Astrocyte (in vitro differentiated cells and primary cell): ENCODE measurements at regions not wholly inside any gene's neighbourhood (a gene's known extent, or its start where the extent isn't known, plus 50 kb on each side); places are given as distances from the start of the nearest gene placed in this dataset.

Experiments
- DNase-seq: peaks from one replicate; pipeline ENCODE4 v3.0.0-alpha.2; 2010; ENCODE audit warnings: low read depth
- FAIRE-seq: peaks from 2 replicates; lab custom pipeline; 2011; peaks lifted over from hg19 to GRCh38; lab: Jason Lieb, UNC
- H2AFZ ChIP-seq: 2 replicates; pipeline ENCODE4 v1.6.0; 2012; ENCODE audit warnings: low read depth, low read length, inconsistent platforms
- H3K27ac ChIP-seq: 2 replicates; pipeline ENCODE4 v1.5.1; 2011; ENCODE audit warnings: low read depth, low read length, inconsistent platforms
- H3K27me3 ChIP-seq: 2 replicates; pipeline ENCODE4 v1.6.0; 2011; ENCODE audit warnings: low read length, inconsistent platforms; ENCODE audit not compliant: insufficient read depth
- H3K36me3 ChIP-seq: 2 replicates; pipeline ENCODE4 v1.5.1; 2011; ENCODE audit warnings: low read length, inconsistent platforms; ENCODE audit not compliant: insufficient read depth
- H3K4me1 ChIP-seq: 2 replicates; pipeline ENCODE4 v1.5.1; 2011; ENCODE audit warnings: low read length, inconsistent platforms; ENCODE audit not compliant: insufficient read depth
- H3K4me2 ChIP-seq: 2 replicates; pipeline ENCODE4 v1.6.0; 2012; ENCODE audit warnings: low read length, inconsistent platforms
- H3K4me3 ChIP-seq: 2 replicates; pipeline ENCODE4 v1.5.1; 2011; ENCODE audit warnings: low read depth, mild to moderate bottlenecking, low read length, inconsistent platforms; ENCODE audit not compliant: insufficient read depth
- H3K79me2 ChIP-seq: 2 replicates; pipeline ENCODE4 v1.6.0; 2012; ENCODE audit warnings: mild to moderate bottlenecking, low read length, inconsistent platforms; ENCODE audit not compliant: insufficient read depth
- H3K9ac ChIP-seq: 2 replicates; pipeline ENCODE4 v1.6.0; 2012; ENCODE audit warnings: mild to moderate bottlenecking, low read length, inconsistent platforms
- H3K9me3 ChIP-seq: 2 replicates; pipeline ENCODE4 v1.5.1; 2012; ENCODE audit warnings: low read depth, mild to moderate bottlenecking, low read length, inconsistent platforms; ENCODE audit not compliant: insufficient read depth
- H4K20me1 ChIP-seq: 2 replicates; pipeline ENCODE4 v1.6.0; 2012; ENCODE audit warnings: low read length, inconsistent platforms; ENCODE audit not compliant: insufficient read depth
- H3K27ac Mint-ChIP-seq: one replicate; pipeline ENCODE4 v1.8.0; 2021; ENCODE audit warnings: mild to moderate bottlenecking, mixed read lengths; ENCODE audit not compliant: unreplicated experiment
- H3K27me3 Mint-ChIP-seq: one replicate; pipeline ENCODE4 v1.8.0; 2021; ENCODE audit warnings: low read depth, mixed read lengths; ENCODE audit not compliant: unreplicated experiment
- H3K36me3 Mint-ChIP-seq: one replicate; pipeline ENCODE4 v1.8.0; 2021; ENCODE audit warnings: low read depth, mixed read lengths; ENCODE audit not compliant: unreplicated experiment
- H3K4me1 Mint-ChIP-seq: one replicate; pipeline ENCODE4 v1.8.0; 2021; ENCODE audit warnings: low read depth, mixed read lengths; ENCODE audit not compliant: unreplicated experiment
- H3K4me3 Mint-ChIP-seq: one replicate; pipeline ENCODE4 v1.8.0; 2021; ENCODE audit warnings: mild to moderate bottlenecking, moderate library complexity, mixed read lengths; ENCODE audit not compliant: unreplicated experiment
- H3K9me3 Mint-ChIP-seq: one replicate; pipeline ENCODE4 v1.8.0; 2021; ENCODE audit warnings: mild to moderate bottlenecking, mixed read lengths; ENCODE audit not compliant: unreplicated experiment
- EZH2 ChIP-seq: IDR thresholded peaks from 2 replicates; pipeline ENCODE4 v1.6.1; 2012; ENCODE audit warnings: mild to moderate bottlenecking, low read length, inconsistent platforms; ENCODE audit not compliant: insufficient read depth
- TF ChIP-seq, protein P1 (sequence below): IDR thresholded peaks from 2 replicates; pipeline ENCODE4 v1.5.1; 2011; ENCODE audit warnings: low read depth, mild to moderate bottlenecking, inconsistent platforms, low read length, moderate library complexity; ENCODE audit not compliant: insufficient read depth

DNA sequence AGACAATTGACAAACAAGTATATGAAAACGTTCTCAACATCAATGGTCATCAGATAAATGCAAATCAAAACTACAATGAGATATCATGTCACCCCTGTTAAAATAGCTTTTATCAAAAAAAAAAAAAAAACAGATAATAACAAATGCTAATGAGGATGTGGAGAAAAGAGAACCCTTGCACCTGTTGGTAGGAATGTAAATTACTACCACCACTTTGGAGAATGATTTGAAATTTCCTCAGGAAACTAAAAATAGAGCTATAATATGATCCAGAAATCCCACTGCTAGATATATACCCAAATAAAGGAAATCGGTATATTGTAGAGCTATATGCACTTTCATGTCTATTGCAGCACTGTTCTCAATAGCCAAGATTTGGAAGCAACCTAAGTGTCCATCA is 470.6 kb upstream of the FSTL5 start:
- no peak overlapping the region for H3K27ac Mint-ChIP-seq
- H3K36me3 ChIP-seq = no peaks in the 10 kb centered on the region
- no peak for DNase-seq
- H3K4me1 ChIP-seq = no peaks in the 10 kb centered on the region
- H3K36me3 Mint-ChIP-seq = no peaks in the 10 kb centered on the region
- no peaks in the 10 kb centered on the region for H3K27me3 ChIP-seq
- no peak overlapping the region for H3K4me3 Mint-ChIP-seq
- no peaks in the 10 kb centered on the region for H3K4me1 Mint-ChIP-seq
- no peaks in the 10 kb centered on the region for H3K27me3 Mint-ChIP-seq
- no peak overlapping the region for H3K4me2 ChIP-seq
- H3K9me3 ChIP-seq = no peaks in the 10 kb centered on the region
- no peak overlapping the region for H3K27ac ChIP-seq
- no peaks in the 10 kb centered on the region for H3K79me2 ChIP-seq
- FAIRE-seq = no peak
- TF ChIP-seq EZH2 = no peak
- TF ChIP-seq, protein P1, sequence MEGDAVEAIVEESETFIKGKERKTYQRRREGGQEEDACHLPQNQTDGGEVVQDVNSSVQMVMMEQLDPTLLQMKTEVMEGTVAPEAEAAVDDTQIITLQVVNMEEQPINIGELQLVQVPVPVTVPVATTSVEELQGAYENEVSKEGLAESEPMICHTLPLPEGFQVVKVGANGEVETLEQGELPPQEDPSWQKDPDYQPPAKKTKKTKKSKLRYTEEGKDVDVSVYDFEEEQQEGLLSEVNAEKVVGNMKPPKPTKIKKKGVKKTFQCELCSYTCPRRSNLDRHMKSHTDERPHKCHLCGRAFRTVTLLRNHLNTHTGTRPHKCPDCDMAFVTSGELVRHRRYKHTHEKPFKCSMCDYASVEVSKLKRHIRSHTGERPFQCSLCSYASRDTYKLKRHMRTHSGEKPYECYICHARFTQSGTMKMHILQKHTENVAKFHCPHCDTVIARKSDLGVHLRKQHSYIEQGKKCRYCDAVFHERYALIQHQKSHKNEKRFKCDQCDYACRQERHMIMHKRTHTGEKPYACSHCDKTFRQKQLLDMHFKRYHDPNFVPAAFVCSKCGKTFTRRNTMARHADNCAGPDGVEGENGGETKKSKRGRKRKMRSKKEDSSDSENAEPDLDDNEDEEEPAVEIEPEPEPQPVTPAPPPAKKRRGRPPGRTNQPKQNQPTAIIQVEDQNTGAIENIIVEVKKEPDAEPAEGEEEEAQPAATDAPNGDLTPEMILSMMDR = no peak
- no peaks in the 10 kb centered on the region for H4K20me1 ChIP-seq
- H3K9ac ChIP-seq = no peak overlapping the region
- no peak overlapping the region for H2AFZ ChIP-seq
- H3K4me3 ChIP-seq = no peak overlapping the region
- H3K9me3 Mint-ChIP-seq = no peaks in the 10 kb centered on the region

DNA sequence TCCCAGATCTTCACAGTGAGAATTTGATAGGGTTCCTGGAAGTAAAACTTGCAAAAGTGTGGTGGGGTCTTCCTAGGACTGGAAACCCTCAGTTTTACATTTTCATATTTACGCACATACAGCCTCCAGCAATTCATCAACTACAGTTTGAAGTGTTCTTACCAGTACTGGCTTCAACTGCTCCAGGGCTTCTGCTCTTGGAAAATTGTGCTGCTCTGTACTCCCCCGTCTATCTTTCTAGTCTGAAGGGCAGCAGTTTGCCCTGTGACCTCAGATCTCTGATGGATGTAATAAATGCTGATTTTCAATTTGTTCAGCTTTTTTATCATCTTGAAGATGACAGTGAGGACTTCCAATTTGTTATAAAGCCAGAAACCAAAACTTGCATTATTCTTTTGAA is 458.9 kb upstream of the FSTL5 start:
- no peaks in the 10 kb centered on the region for H3K79me2 ChIP-seq
- H3K27me3 ChIP-seq = no peaks in the 10 kb centered on the region
- H3K27ac Mint-ChIP-seq = no peak overlapping the region
- TF ChIP-seq, protein P1 = no peak
- TF ChIP-seq EZH2 = no peak
- H3K27ac ChIP-seq = no peak overlapping the region
- no peaks in the 10 kb centered on the region for H3K4me1 ChIP-seq
- no peak overlapping the region for H3K4me3 ChIP-seq
- H3K9me3 Mint-ChIP-seq = no peaks in the 10 kb centered on the region
- no peak overlapping the region for H3K4me3 Mint-ChIP-seq
- no peak overlapping the region for H2AFZ ChIP-seq
- no peaks in the 10 kb centered on the region for H3K9me3 ChIP-seq
- no peak overlapping the region for H3K4me2 ChIP-seq
- no peak for DNase-seq
- H3K4me1 Mint-ChIP-seq = no peaks in the 10 kb centered on the region
- no peaks in the 10 kb centered on the region for H4K20me1 ChIP-seq
- no peaks in the 10 kb centered on the region for H3K36me3 Mint-ChIP-seq
- H3K9ac ChIP-seq = no peak overlapping the region
- no peak for FAIRE-seq
- H3K36me3 ChIP-seq = no peaks in the 10 kb centered on the region
- H3K27me3 Mint-ChIP-seq = no peaks in the 10 kb centered on the region

DNA sequence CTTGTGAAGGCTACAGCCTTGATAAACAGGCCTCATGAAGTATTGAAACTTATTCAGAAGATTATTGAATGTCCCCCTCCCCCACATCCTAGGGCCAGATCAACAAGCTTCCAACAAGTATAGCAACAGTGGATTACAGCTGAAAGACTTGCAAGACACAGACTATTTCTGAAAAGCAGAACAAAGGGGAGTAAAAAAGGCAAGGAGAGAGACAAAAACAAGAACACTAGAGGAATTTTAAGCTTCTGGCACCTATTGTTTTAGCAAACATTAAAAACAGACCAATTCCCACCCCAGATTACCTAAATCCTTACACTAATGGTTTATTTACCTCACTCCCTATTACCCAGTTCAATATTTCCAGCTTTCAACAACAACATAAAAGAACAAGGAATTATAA is 446.3 kb upstream of the FSTL5 start:
- TF ChIP-seq, protein P1 = no peak
- no peak for TF ChIP-seq EZH2
- Mint-ChIP-seq H3K27me3 (peaks cover 4% of the 10 kb centered on the region), H3K9me3 (no peaks in the 10 kb centered on the region), H3K36me3 (no peaks in the 10 kb centered on the region), H3K4me1 (no peaks in the 10 kb centered on the region), H3K4me3 (no peak overlapping the region), H3K27ac (no peak overlapping the region)
- H3K9me3 ChIP-seq = no peaks in the 10 kb centered on the region
- no peak overlapping the region for H3K9ac ChIP-seq
- no peak overlapping the region for H3K27ac ChIP-seq
- H3K36me3 ChIP-seq = no peaks in the 10 kb centered on the region
- DNase-seq (no peak), FAIRE-seq (no peak)
- H3K79me2 ChIP-seq = no peaks in the 10 kb centered on the region
- no peaks in the 10 kb centered on the region for H4K20me1 ChIP-seq
- H3K4me1 ChIP-seq = no peaks in the 10 kb centered on the region
- no peak overlapping the region for H3K4me2 ChIP-seq
- no peak overlapping the region for H2AFZ ChIP-seq
- H3K27me3 ChIP-seq = no peaks in the 10 kb centered on the region
- no peak overlapping the region for H3K4me3 ChIP-seq
